RPMI8226 (cell line): ENCODE measurements at regions not wholly inside any gene's neighbourhood (a gene's known extent, or its start where the extent isn't known, plus 50 kb on each side); places are given as distances from the start of the nearest gene placed in this dataset.

Experiments used
- DNase-seq: peaks from one replicate; pipeline ENCODE4 v3.0.0-alpha.2; 2015

- no peak for DNase-seq
Observed at GRCh38 chr4:180101348-180102083, 2141.7 kb upstream of the TENM3 start.

GRCh38 chr4:180103794-180104193, 2139.4 kb upstream of the TENM3 start:
- no peak for DNase-seq

- no peak for DNase-seq
Observed at GRCh38 chr4:180105362-180105761, 2137.8 kb upstream of the TENM3 start.

- DNase-seq = no peak
Observed at GRCh38 chr4:180106122-180106521, 2137.1 kb upstream of the TENM3 start.

GRCh38 chr4:180106997-180107396, 2136.2 kb upstream of the TENM3 start:
- DNase-seq = no peak

GRCh38 chr4:180116840-180117239, 2126.4 kb upstream of the TENM3 start:
- no peak for DNase-seq

- no peak for DNase-seq
Observed at GRCh38 chr4:180120068-180120467, 2123.1 kb upstream of the TENM3 start.

- peak; percentile 3 for DNase-seq
Observed at GRCh38 chr4:180134091-180134866, 2108.9 kb upstream of the TENM3 start.

GRCh38 chr4:180141734-180142133, 2101.5 kb upstream of the TENM3 start:
- DNase-seq = no peak

GRCh38 chr4:180148737-180149136, 2094.5 kb upstream of the TENM3 start:
- DNase-seq = no peak

GRCh38 chr4:180150818-180151217, 2092.4 kb upstream of the TENM3 start:
- no peak for DNase-seq

- DNase-seq = no peak
Observed at GRCh38 chr4:180152831-180153230, 2090.4 kb upstream of the TENM3 start.

- DNase-seq = no peak
Observed at GRCh38 chr4:180153587-180153986, 2089.6 kb upstream of the TENM3 start.

GRCh38 chr4:180156684-180157083, 2086.5 kb upstream of the TENM3 start:
- DNase-seq = no peak

- DNase-seq = no peak
Observed at GRCh38 chr4:180160195-180160983, 2082.8 kb upstream of the TENM3 start.

- DNase-seq = no peak
Observed at GRCh38 chr4:180164799-180165198, 2078.4 kb upstream of the TENM3 start.

GRCh38 chr4:180169394-180169793, 2073.8 kb upstream of the TENM3 start:
- DNase-seq = peak; percentile 3

- DNase-seq = no peak
Observed at GRCh38 chr4:180169966-180170365, 2073.2 kb upstream of the TENM3 start.

- no peak for DNase-seq
Observed at GRCh38 chr4:180179146-180179545, 2064.1 kb upstream of the TENM3 start.

- no peak for DNase-seq
Observed at GRCh38 chr4:180189666-180190065, 2053.5 kb upstream of the TENM3 start.

- DNase-seq = peak; percentile 20
Observed at GRCh38 chr4:180190382-180190781, 2052.8 kb upstream of the TENM3 start.

GRCh38 chr4:180197471-180197870, 2045.7 kb upstream of the TENM3 start:
- DNase-seq = no peak

GRCh38 chr4:180203349-180203748, 2039.9 kb upstream of the TENM3 start:
- DNase-seq = no peak

- DNase-seq = no peak
Observed at GRCh38 chr4:180205276-180205675, 2037.9 kb upstream of the TENM3 start.
